HFF-Myc (cell line): ENCODE measurements at regions not wholly inside any gene's neighbourhood (a gene's known extent, or its start where the extent isn't known, plus 50 kb on each side); places are given as distances from the start of the nearest gene placed in this dataset.
"Not testable (repeated sequence)": the region's sequence is repeated elsewhere in the genome, so short reads cannot be mapped to it uniquely, and the experiment has no call there.

ENCODE experiments used
- DNase-seq: peaks from one replicate; pipeline ENCODE4 v3.0.0-alpha.2; 2011; ENCODE audit warnings: low read depth; ENCODE audit errors: extremely low read depth
- H3K4me3 ChIP-seq: replicated peaks from 2 replicates; pipeline ENCODE4 v1.5.1; 2011; ENCODE audit warnings: low read depth, mild to moderate bottlenecking, control low read depth, low read length
- TF ChIP-seq, protein P1 (sequence below): IDR thresholded peaks from 2 replicates; pipeline ENCODE4 v1.5.1; 2012; ENCODE audit warnings: mild to moderate bottlenecking, low read depth, low read length, control low read depth; ENCODE audit errors: missing control alignments

- TF ChIP-seq, protein P1, sequence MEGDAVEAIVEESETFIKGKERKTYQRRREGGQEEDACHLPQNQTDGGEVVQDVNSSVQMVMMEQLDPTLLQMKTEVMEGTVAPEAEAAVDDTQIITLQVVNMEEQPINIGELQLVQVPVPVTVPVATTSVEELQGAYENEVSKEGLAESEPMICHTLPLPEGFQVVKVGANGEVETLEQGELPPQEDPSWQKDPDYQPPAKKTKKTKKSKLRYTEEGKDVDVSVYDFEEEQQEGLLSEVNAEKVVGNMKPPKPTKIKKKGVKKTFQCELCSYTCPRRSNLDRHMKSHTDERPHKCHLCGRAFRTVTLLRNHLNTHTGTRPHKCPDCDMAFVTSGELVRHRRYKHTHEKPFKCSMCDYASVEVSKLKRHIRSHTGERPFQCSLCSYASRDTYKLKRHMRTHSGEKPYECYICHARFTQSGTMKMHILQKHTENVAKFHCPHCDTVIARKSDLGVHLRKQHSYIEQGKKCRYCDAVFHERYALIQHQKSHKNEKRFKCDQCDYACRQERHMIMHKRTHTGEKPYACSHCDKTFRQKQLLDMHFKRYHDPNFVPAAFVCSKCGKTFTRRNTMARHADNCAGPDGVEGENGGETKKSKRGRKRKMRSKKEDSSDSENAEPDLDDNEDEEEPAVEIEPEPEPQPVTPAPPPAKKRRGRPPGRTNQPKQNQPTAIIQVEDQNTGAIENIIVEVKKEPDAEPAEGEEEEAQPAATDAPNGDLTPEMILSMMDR, result no peak
- DNase-seq, result no peak
- H3K4me3 ChIP-seq, result no peak overlapping the region
Observed at GRCh38 chr2:2586068-2586776, 255.1 kb upstream of the MYT1L start.

DNA sequence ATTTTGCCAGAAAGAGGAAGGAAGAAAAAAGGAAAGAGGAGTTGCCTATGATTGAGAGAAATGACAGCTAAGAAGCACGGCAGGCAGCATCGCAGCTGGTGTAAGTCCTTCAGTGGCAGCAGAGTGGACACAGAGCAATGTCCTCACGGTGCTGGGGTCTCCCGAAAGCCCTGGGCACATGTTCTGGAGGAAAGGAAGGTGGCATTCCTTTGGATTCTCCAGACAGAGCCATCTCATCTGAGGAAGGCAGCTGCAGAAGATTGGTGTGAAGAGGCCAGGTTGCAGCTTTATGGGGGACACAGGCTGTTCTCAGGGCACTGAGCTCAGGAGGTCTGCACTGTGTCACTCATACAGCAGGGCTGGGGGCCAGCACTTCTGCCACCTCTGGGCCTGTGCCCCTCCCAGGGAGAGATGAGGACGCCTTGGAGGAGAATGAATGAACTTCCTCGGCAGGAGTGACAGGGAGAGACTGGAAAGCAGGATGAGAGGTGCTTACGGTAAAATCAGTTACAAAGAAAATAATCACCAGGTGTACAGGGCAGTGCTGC lies 252.0 kb upstream of the MYT1L start:
- TF ChIP-seq, protein P1, result no peak
- no peak overlapping the region for H3K4me3 ChIP-seq
- no peak for DNase-seq

DNA sequence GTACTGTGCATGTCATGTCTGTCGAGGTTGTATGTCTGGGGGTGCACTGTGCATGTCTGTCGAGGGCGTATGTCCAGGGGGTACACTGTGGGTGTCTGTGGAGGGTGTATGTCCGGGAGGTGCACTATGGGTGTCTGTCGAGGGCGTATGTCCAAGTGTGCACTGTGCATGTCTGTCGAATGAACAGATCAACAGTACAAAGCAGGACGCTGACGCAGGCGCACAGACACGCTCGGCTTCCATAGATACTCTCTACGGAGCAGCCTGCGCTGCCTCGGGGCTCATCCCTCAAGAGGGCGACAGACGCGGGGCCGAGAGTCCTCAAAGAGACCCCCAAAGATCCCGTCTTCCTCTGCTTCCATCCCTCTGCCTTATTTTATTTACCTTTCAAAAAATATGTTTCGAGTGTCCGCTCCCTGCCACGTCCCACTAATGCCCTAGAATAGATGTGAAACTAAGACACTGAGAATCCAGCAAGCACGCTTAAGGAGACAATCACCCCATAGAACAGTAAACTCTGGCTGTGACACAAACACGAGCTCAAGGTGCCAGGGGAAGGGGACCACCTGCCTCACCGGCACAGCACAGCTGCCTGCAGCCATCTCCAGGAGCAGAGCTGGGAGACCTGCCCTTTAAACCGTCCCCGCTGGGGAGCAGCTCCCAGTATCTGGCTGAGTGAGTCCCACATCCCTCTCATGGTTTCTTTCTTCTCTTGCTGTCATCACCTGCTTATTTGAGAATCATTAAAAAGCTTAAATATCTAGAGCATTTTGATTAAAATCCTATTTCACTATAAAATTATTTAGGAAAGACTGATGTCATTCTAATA lies 250.5 kb upstream of the MYT1L start:
- no peak for DNase-seq
- TF ChIP-seq, protein P1, result no peak
- no peak overlapping the region for H3K4me3 ChIP-seq

- not testable (repeated sequence) for DNase-seq, H3K4me3 ChIP-seq
Observed at GRCh38 chr2:2580841-2581240, 249.8 kb upstream of the MYT1L start.

- TF ChIP-seq, protein P1, result no peak
- DNase-seq, result no peak
- H3K4me3 ChIP-seq, result no peak overlapping the region
Observed at GRCh38 chr2:2580341-2580740, 249.3 kb upstream of the MYT1L start.

- H3K4me3 ChIP-seq, result no peak overlapping the region
- TF ChIP-seq, protein P1, result no peak
- no peak for DNase-seq
Observed at GRCh38 chr2:2579814-2580213, 248.7 kb upstream of the MYT1L start.

DNA sequence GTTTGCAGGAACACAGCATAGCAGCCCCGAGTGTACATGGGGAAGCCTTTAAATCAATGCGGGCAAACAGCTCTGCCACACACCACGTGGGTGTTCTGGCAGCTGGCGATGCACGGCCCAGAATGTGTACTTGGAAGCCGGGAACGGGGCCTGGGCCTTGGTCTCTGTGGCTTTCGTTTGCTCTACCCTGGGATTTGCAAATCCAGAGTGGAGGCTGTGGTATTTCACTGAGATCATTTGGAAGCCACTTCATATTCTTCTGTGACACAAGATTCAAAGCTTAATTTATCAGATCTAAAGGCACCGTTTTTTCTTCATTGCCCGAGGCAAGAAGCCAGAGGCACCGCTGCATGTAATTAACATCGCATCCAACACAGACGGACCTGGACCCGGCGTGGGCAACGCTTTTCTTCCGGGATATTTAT lies 246.3 kb upstream of the MYT1L start:
- DNase-seq, result no peak
- no peak overlapping the region for H3K4me3 ChIP-seq
- TF ChIP-seq, protein P1, result no peak
